DMS53 treated with DMSO at 0.1 percent for 48 hours (cell line): ENCODE measurements at regions not wholly inside any gene's neighbourhood (a gene's known extent, or its start where the extent isn't known, plus 50 kb on each side); places are given as distances from the start of the nearest gene placed in this dataset.
"Not testable (repeated sequence)": the region's sequence is repeated elsewhere in the genome, so short reads cannot be mapped to it uniquely, and the experiment has no call there.

Source experiments
- DNase-seq: peaks from one replicate; lab custom pipeline; 2025; ENCODE audit not compliant: unreplicated experiment; lab: John Stamatoyannopoulos, UW

DNA sequence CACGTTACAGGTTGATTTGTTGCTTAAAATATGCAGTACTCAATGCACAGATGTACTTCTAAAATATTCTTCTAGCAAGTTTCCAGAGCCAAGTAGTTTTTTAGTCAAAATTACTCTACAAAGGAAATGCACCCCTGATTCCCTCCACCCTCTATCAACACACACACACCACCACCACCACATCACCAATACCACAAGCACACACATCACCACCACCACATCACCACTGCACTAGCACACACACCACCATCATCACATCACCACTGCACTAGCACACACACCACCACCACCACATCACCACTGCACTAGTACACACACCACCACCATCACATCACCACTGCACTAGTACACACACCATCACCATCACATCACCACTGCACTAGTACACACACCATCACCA lies 105.2 kb upstream of the FRG1 start:
- DNase-seq: no peak

DNA sequence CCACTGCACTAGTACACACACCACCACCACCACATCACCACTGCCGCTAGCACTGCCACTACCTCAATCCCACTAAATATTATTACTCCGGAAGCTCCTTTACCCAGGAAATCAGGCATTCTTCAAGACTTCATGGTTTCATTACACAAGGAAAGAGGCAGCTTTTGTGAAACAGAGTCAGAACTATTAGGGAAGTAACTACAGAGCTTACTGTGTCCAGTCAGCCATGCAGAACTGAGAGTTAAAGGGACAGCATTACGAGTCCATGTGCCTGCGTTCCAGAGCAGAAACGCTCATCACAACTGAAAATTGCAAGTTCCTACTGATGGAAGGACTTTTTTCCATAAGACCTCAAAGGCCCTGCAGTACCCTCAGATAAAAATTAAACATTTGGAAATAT lies 103.2 kb upstream of the FRG1 start:
- DNase-seq: no peak

GRCh38 chr4:189838821-189839497 lies 101.7 kb upstream of the FRG1 start:
- no peak for DNase-seq

DNA sequence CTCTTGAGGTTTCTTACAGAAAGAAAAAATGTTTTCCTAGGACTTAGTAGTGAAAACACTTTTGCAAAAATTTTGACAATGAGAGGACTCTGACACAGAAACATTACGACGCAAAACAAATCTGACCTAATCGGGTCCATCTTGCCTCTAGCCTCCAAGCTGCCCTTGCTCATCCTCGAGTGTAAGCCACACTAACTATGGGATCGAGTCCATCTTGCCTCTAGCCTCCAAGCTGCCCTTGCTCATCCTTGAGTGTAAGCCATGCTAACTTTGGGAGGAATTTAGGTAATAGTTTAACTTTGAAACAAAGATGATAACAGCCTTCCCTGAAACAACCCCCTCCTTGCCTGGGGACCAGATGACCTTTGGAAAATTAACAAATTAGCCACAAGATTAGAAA lies 100.3 kb upstream of the FRG1 start:
- no peak for DNase-seq

DNA sequence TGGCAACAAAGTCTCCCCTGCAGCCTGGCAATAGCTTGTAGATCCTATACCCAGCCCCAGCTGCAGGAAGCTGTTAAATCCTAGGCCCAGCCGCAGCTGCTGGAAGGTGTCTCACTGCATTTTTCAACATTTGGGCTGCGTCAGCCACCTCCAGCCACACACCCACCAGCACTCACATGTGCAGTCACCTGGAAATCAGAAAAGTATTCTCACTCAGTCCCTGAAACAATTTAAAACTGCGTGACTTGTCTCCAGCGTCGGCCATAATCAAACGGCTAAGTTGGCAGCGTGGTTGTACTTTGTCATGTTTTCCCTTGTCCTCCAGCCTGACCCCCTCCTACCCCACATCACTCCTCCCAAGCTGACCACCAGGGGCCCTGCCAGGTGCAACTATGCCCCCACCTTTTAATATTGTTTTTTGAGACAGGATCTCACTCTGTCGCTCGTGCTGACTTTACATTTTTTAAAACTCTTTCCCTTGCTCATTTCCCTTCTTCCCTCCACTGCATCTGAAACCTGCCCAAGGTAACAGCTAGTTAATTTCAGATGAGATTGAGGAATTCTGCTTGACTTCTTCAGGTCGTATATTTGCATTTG lies 97.2 kb upstream of the FRG1 start:
- no peak for DNase-seq

- DNase-seq: no peak
Observed at GRCh38 chr4:189845145-189845846, 95.4 kb upstream of the FRG1 start.

DNA sequence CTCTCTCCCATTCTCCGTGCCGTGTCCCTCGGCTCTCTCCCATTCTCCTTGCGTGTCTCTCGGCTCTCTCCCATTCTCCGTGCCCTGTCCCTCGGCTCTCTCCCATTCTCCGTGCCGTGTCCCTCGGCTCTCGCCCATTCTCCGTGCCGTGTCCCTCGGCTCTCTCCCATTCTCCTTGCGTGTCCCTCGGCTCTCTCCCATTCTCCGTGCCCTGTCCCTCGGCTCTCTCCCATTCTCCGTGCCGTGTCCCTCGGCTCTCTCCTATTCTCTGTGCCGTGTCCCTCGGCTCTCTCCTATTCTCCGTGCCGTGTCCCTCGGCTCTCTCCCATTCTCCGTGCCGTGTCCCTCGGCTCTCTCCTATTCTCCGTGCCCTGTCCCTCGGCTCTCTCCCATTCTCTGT lies 94.6 kb upstream of the FRG1 start:
- not testable (repeated sequence) for DNase-seq

GRCh38 chr4:189846608-189847007 lies 94.1 kb upstream of the FRG1 start:
- DNase-seq: not testable (repeated sequence)

DNA sequence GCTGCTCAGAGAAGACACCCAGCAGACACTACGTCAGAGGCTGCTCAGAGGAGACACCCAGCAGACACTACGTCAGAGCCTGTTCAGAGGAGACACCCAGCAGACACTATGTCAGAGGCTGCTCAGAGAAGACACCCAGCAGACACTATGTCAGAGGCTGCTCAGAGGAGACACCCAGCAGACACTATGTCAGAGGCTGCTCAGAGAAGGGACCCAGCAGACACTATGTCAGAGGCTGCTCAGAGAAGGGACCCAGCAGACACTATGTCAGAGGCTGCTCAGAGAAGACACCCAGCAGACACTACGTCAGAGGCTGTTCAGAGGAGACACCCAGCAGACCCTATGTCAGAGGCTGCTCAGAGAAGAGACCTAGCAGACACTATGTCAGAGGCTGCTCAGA lies 92.0 kb upstream of the FRG1 start:
- not testable (repeated sequence) for DNase-seq

GRCh38 chr4:189850239-189850856 lies 90.3 kb upstream of the FRG1 start:
- DNase-seq: no peak

GRCh38 chr4:189858435-189858834 lies 82.2 kb upstream of the FRG1 start:
- no peak for DNase-seq

- DNase-seq: no peak
Observed at GRCh38 chr4:189861101-189861500, 79.6 kb upstream of the FRG1 start.

GRCh38 chr4:189869236-189869635 lies 71.4 kb upstream of the FRG1 start:
- DNase-seq: no peak

GRCh38 chr4:189870511-189871234 lies 70.0 kb upstream of the FRG1 start:
- no peak for DNase-seq

- no peak for DNase-seq
Observed at GRCh38 chr4:189874591-189874990, 66.1 kb upstream of the FRG1 start.

DNA sequence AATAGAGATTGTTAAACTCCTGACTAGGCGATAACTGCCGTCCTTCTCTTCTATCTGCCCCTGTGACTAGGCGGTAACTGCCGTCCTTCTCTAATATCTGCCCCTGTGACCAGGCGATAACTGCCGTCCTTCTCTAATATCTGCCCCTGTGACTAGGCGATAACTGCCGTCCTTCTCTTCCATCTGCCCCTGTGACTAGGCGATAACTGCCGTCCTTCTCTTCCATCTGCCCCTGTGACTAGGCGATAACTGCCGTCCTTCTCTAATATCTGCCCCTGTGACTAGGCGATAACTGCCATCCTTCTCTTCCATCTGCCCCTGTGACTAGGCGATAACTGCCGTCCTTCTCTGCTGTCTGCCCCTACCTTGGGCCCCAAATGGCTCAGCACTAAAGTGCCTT lies 59.5 kb upstream of the FRG1 start:
- not testable (repeated sequence) for DNase-seq

- not testable (repeated sequence) for DNase-seq
Observed at GRCh38 chr4:189888407-189888806, 52.3 kb upstream of the FRG1 start.
